DOHH2 (cell line): ENCODE measurements at regions not wholly inside any gene's neighbourhood (a gene's known extent, or its start where the extent isn't known, plus 50 kb on each side); places are given as distances from the start of the nearest gene placed in this dataset.

Experiments
- CTCF ChIP-seq: fragments of 200-600 bp; sonication (generic); IDR thresholded peaks from one replicate; pipeline ENCODE4 v1.5.1; 2014; ENCODE audit warnings: antibody characterized with exemption, mild to moderate bottlenecking, low read depth, low read length; ENCODE audit not compliant: poor library complexity, severe bottlenecking
- EZH2phosphoT487 ChIP-seq: fragments of 200-600 bp; sonication (generic); IDR thresholded peaks from 2 replicates; pipeline ENCODE4 v1.6.1; 2017; ENCODE audit warnings: borderline replicate concordance, mild to moderate bottlenecking, antibody characterized with exemption, low read length, moderate library complexity, mixed read lengths

DNA sequence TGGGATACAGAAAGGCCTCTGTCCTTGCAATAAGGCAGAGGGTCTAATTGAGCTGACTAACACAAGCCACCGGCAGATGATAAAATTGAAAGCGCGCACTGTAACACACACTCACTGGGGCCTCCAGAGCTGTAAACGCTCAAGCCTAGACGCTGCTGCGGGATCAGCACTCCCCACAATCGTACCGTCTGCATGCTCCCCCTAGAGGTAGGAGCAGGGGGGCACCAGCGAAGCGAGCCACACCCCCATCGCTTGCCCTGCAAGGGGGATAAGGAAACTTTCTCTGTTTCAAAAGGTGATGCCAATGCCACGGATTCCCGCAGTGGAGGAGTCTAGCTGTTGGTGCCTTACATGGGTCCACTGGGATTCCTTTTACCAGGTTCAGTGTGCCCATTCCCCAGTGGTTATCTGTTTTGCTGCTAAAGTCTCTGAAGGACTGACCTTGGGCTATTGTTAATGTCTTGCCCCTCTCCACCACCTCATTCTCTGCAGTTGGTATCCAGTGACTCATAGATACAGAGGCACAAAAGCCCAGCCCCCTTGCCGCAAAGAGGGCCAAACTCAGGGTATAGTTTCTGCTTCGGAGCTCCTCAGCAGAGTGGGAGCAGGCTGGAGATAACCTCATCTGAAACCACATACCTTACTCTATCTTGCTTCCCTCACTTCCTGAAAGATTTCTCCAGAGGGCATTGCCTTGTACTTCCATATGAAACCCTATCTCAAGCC is 139.3 kb upstream of the KBTBD8 start:
- TF ChIP-seq CTCF: peak; percentile 24
- TF ChIP-seq EZH2phosphoT487: no peak
